HK-2 (cell line): ENCODE measurements at regions not wholly inside any gene's neighbourhood (a gene's known extent, or its start where the extent isn't known, plus 50 kb on each side); places are given as distances from the start of the nearest gene placed in this dataset.
A peak's percentile ranks its signal among the peaks of the same experiment; 100 is the strongest.

Experiments used
- DNase-seq: peaks from one replicate; pipeline ENCODE4 v3.0.0-alpha.2; 2018; ENCODE audit not compliant: unreplicated experiment

- no peak for DNase-seq
Observed at GRCh38 chr16:72332926-72333325, 161.0 kb upstream of the PMFBP1 start.

DNA sequence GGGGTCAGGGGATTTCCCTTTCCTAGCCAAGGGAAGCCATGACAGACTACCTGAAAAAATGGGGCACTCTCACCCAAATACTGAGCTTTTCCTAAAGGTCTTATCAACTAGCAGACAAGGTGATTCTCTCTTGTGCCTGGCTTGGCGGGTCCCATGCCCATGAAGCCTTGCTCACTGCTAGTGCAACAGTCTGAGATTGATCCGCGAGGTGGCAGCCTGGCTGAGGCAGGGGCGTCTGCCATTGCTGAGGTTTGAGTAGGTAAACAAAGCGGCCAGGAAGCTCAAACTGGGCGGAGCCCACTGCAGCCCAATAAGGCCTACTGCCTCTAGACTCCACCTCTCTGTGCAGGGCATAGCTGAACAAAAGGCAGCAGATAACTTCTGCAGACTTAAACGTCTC is 152.6 kb upstream of the PMFBP1 start:
- no peak for DNase-seq

- no peak for DNase-seq
Observed at GRCh38 chr16:72317446-72317845, 145.5 kb upstream of the PMFBP1 start.

- DNase-seq, result no peak
Observed at GRCh38 chr16:72313903-72314302, 141.9 kb upstream of the PMFBP1 start.

GRCh38 chr16:72312828-72313227 is 140.9 kb upstream of the PMFBP1 start:
- DNase-seq, result no peak

GRCh38 chr16:72311426-72311825 is 139.5 kb upstream of the PMFBP1 start:
- DNase-seq, result no peak

- DNase-seq, result no peak
Observed at GRCh38 chr16:72309001-72309400, 137.0 kb upstream of the PMFBP1 start.

DNA sequence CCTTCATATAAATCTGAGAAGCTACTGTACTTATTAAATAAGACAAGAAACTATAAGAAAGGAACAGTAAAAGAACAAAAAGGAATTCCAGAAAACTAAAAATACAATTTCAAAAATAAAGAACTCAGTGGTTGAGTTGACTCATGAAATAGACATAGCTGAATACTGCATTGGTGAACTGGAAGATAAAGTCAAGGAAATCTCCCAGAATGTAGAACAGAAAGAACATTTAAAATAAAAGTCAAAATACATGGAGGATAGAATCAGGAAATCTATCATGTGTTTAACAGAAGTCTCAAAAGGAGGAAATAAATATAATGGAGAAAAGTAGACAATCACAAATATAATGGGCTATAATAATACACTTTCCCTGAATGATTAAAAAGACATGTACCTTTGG is 136.4 kb upstream of the PMFBP1 start:
- no peak for DNase-seq

DNA sequence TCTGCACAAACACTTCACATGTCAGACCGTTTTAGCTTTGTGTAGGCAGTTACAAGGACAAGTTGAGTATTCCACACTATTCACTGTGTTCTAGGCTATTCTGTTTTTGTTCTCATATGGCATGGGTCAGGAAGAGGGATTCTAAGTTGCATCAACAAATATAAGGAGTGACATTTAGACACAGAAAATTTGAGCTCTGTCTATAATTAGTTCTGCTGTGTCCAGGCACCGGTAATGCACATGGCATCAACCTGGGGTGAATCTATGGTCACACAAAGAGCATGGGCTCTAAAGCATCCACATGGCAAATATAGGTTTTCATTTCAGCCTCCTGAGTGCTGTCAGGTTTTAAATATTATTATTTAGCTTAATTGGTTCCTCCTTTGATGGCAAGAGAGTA is 130.4 kb upstream of the PMFBP1 start:
- DNase-seq, result no peak

- DNase-seq, result no peak
Observed at GRCh38 chr16:72301523-72302236, 129.7 kb upstream of the PMFBP1 start.

DNA sequence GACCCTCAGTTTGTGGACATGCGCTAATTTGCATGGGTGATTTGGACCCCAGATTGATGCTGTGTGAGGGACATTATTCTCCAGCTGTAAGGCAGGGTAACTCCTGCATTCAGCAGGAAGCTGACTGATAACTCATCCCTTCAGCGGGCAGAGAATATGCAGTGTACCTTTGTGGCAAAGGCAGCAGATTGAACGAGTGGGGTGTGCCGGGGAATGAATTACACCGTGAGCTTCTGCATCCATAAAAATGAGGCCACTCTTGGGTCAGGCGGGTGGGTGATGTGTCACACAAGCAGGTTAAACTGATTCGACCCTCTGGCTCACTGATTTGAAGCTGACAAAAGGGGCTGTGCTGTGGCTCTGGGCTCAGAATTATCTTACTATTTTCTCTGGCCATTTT is 128.9 kb upstream of the PMFBP1 start:
- DNase-seq, result no peak

GRCh38 chr16:72299684-72300243 is 127.8 kb upstream of the PMFBP1 start:
- no peak for DNase-seq

GRCh38 chr16:72298961-72299360 is 127.0 kb upstream of the PMFBP1 start:
- no peak for DNase-seq

GRCh38 chr16:72295914-72296313 is 124.0 kb upstream of the PMFBP1 start:
- DNase-seq, result no peak

DNA sequence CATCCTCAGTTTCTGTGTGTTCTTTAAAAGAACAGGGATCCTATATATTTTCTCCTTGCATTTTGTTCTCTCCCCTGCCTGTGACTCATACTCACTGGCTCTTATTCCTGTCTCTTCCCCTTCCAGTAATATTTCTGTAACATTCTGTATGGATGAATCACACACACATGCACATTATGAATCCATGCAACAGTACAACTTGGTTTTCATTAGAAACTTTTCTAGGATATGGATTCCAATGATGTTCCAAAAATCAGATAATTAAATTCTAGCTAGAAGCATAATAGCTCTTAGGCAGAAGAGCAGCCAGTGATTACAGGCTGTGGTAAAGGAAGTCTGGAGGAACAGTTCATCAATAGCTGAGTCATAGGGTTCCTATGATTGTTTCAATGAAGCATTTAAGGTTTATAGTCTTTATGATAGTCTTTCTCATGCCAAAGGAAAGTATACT is 119.6 kb upstream of the PMFBP1 start:
- no peak for DNase-seq

DNA sequence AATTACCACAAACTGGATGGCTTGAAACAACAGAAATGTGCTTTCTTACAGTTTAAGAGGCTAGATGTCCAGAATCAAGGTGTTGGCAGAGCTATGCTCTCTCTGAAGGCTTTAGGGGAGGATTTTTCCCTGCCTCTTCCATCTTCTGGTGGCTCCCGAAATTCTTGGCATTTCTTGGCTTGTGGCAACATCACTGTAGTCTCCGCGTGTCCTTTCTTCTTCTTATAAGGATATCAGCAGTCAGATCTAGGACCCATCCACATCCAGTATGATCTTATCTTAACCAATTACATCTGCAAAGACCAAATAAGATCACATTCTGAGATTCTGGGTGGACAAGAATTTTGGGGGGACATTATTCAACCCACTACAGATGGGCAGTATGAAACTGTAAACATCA is 119.2 kb upstream of the PMFBP1 start:
- peak; percentile 5 for DNase-seq

DNA sequence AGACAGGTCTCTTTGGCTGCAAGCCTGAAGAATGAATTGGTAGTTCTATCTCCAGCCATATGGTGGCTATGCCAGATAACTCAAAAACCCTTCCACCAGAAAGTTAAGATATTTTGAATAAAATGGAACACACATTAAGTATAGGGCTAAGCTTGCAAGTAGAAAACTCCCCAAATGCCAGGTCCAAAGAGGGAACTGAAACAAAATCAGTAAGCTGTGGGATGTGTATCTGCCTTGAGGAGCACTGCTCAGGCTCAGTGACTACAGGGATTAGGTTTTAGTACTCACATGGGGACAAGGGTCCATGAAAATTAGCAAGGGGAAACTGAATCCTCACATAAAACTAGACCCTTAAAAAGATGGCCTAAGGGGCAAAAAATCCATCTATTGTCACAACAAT is 115.7 kb upstream of the PMFBP1 start:
- no peak for DNase-seq

DNA sequence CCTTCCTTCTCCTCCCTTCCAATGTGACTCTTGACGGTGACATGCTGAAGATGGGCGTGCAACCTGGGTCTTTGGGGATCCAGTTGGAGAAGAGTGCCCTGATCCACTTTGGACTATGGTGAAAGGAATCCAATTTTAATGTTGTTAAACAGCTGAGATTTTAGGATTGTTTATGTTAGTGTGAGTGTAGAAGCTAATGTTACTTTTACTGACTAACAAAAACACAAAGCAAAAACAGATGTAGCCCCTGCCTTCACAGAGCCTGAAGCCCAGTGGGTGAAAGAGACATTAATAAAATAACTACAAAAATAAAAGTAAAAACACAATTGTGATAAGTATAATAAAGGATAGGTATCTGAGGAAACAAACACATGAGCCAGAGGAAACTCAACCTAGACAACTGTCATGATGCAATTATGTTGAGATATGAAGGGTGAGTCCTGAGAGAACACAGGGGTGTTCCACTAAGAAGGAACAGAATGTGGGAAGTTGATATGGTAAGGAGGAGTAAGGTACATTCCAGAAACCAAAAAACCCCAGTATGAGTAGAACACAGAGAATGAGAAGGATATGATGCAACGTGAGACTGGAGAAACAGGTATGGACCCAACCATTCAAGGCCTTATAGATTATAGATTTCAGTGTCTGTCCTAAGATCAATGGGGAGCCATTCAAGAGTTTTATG is 115.1 kb upstream of the PMFBP1 start:
- DNase-seq, result no peak

DNA sequence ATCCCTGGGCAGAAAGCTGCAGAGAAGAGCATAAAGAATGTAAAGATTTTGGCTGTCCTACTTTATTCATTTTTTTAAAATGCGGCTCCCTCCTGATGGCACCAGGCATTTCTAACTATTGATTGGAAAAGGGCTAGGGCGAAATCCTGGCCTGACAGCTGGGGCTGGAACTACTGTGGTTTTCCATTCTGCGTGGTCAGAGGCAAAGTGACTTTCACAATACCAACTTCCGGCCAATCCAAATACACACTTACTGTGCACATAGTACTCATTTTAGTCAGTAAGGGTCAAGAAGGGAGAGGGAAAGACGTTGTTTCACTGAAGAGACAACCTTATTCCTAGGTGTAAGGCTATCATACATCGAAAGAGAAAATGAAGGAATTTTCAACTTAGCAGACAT is 113.8 kb upstream of the PMFBP1 start:
- no peak for DNase-seq

- no peak for DNase-seq
Observed at GRCh38 chr16:72285324-72285723, 113.4 kb upstream of the PMFBP1 start.

GRCh38 chr16:72284042-72284789 is 112.3 kb upstream of the PMFBP1 start:
- no peak for DNase-seq

- no peak for DNase-seq
Observed at GRCh38 chr16:72282362-72282761, 110.4 kb upstream of the PMFBP1 start.

GRCh38 chr16:72278301-72278700 is 106.3 kb upstream of the PMFBP1 start:
- DNase-seq, result no peak
